GM19351 (cell line): ENCODE measurements at regions not wholly inside any gene's neighbourhood (a gene's known extent, or its start where the extent isn't known, plus 50 kb on each side); places are given as distances from the start of the nearest gene placed in this dataset.

Experiments used
- ATAC-seq: cut with Tn5 transposase; IDR thresholded peaks from one replicate; pipeline ENCODE4 v1.9.1; 2021; ENCODE audit warnings: mild to moderate bottlenecking, moderate library complexity; ENCODE audit not compliant: unreplicated experiment

DNA sequence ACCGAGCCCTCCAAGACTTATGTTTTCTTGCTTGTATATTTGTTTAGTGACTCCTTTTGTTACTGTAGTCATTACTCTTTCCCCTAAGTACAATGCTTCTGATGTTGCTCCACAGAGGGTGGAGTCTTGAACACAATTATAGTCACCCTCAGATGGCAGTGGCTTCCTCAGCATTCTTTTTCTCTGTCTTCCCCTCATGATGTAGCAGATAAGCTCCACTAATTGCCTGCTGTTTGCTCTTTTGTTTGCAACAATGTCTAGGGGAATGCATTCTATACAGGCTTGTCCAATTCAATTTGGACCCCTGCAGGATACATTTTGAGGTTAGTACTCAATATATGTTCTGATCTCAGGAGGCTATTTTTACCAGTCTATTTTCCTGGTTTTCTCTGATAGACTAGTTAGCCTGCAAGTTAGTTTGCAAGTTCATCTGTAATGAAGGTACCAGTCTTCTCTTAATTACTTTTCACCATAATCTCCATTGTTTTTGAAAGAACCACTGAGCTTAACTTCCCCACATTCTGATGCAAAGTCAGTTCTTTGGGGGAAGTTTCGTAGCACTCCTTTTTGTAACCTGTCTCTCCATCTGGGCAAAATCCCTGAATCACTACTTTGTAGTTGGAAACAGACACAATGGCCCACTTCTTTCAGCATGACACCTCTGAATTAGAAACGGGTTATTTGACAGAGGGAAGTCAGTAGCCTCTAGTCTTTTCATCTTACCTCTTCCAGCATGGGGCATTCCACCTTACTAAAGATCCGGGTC lies 1509.2 kb downstream of the CDH11 start:
- ATAC-seq = no peak

DNA sequence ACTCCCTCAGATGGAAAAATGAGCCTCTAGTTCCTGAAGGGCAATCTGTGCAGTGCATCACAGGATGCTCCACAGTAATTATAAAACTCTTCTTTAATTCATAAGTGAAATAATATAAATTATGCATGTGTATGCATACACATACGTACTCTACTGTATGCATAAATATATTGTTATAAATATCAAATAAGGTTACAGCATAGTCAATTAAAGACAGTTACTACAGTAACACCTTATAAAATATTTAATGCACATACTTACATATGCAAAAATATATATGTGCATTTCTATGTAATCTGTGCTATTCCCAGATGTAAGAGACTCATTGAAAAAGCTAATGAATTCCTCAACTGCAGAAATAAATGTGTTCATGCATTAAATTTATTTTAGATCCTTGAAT lies 1515.1 kb downstream of the CDH11 start:
- no peak for ATAC-seq

DNA sequence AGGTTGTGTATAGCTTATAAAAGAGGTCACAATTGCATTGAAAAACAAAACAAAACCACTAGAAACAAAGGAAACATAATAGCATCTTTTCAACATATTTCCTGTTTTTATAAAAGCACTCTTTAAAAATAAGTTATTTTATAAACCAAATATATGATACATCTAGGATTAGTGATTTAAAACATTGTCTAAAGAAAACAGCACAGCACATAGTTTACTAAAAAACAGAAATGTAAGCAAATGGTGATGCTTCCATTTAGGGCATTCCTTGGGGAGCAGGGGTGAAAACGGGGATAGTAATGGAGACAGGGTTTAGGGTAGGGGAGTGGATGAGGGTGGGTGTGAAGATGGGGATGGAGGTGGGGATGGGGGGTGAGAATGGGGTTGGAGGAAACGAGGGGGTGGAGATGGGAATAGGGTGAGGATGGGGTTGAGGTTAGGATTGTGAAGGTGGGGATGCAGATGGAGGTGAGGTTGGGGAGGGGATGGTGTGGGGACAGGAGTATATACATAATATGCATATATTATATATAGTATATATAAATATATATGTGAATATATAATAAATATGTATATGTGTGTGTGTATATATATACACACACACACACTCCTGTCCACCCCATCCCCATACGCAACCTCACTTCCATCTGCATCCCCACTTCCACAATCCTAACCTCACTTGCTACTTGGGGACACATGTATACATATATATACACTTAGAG lies 1519.5 kb downstream of the CDH11 start:
- ATAC-seq = no peak

DNA sequence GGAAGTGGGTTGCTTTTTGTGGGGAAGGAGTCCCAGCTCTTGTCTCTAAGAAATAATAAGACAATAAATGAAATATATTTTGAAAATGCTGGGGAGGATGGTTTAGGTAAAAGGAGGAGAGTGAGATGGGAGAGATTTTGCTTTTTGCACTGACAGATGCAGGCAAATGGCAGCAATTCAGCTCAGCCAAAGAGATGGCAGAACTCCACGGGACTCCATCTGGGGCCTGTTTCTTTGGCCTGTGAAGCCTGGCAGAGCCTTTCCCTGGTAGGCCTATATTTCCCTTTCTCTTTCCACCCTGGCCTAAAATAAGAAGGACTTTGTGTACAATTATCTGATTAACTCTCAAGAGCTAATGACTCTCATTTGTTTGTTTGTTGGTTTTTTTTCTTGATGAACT lies 1525.1 kb downstream of the CDH11 start:
- ATAC-seq = no peak

DNA sequence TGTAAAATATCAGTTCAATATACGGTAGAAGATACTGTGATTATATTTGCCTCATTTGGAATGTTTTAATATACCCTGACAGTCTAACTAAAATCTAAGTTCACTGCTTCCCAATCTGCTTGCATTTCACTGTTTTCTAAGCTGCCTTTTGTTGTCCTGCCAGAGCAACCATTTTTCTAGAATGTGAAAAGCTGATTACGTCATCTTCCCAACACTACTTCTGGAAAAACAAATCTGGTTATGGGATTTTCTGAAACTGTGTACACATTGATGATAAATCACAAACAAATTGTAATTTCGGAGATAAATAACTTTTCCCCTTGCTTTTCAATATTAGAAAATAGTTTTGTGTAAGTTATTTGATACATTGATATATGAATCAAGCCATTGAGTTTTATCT lies 1529.0 kb downstream of the CDH11 start:
- no peak for ATAC-seq

DNA sequence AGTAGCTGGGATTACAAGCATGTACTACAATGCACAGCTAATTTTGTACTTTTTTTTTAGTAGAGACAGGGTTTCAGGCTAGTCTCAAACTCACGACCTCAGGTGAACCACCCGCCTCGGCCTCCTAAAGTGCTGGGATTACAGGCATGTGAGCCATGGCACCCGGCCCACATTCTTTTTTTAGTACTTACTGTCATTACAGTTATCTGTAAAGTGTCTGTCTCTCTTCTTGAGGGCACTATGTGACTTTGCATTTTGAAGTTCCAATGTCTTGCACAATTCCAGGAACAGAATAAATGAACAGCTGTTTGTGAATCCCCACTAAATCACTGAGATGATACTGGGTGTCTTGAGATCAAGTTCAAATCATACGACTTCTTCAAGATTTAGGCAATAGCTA lies 1540.3 kb downstream of the CDH11 start:
- no peak for ATAC-seq

DNA sequence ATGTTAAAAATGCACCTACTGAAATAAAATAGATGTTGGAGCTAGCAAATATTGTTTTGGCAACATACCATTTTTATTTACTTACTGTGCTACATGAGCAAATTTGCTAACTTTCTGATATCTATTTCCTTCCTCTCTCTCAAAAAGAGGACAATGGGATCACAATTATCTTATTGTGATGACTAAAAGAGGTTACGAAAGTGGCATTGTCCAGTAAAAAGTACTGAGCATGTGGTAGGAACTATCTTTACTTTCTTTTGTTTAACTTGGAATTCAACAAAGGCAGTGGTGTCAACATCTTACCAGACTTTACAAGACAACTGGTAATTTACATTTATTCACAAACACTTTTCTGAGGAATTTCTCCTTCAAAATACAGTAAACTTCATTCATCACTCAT lies 1542.6 kb upstream of the CDH8 start:
- ATAC-seq = no peak

DNA sequence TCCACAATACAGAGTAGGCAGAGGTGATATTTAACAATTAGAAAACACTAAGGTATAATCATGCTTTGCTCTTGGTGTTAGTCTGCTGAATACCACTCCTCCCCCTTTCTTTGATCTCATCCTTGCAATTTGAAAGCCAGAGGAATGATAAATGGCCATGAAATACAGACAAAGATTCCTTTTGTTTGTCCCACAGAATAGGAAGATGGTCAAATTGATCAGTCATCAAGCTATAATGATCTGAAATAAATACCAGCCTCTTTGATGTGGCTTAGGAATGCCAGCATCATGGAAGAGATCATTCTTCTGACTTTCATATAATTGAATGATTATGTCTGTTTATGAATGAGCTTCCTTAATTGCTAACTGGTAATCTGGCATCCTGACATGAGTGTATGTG lies 1541.7 kb upstream of the CDH8 start:
- no peak for ATAC-seq

DNA sequence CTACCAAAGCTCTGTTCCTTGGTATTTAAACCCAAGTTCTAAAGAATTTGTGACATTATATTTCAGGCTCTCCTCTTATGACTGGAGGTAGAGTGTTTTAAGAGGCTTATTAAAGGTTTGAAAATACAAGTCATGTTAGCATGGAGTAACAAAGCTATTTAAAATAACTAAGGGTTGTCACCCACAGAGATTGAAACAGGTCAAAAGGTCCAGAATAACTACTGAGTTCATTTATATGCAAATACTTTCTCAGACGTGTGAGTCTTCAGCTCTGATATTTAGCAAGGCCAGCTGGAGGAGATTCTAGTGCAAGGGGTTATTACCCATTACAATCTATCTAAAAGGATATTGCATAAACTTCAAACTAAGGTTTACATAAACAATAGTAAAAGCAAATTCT lies 1538.8 kb upstream of the CDH8 start:
- no peak for ATAC-seq

DNA sequence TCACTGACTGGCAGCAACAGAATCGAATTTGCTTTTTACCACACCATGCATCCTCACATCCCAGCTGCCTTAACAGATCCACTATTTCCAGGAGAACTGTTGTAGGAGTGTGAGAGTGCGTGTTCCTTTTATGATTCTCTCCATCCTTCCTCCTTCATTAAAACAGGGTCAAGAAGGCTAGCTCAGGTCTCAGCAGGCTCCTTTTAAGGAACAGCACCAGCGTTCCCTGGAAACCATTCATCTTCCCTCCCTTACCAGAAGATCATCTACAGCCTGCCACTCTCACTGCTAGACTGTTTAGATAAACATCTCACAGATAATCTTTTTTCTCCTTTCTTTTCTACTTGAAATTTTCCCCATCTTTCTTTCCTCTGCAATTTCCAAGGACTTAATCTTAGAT lies 1531.9 kb upstream of the CDH8 start:
- ATAC-seq = no peak

DNA sequence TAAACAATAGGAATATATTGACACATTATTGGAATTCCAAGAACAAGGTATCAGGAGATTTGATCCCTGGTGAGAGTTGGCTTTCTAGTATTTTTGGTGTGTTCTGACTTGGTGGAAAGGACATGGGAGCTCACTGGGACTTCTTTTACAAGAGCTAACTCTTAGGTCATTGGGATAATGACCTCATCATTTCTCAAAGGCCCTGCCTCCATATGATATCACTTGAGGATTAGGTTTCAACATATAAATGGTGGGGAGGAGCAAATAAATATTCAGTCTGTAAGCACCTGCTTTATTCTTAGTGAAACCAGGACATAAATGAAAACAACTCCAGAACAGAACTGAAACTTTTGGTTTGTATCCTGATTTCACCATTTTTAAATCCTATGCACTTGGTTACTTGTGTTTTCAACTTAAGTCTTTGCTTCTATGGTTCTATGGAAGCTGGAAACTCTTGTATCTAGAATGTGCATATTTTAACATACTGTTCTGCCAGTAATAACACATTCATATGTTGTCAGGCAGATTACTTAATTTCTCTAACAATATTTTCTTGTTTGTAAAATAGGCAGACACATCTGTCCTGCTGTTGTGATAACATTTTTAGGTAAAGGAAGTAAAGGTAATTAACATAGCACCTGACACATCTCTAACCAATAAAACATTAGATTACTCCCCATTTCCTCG lies 1527.7 kb upstream of the CDH8 start:
- ATAC-seq = no peak

DNA sequence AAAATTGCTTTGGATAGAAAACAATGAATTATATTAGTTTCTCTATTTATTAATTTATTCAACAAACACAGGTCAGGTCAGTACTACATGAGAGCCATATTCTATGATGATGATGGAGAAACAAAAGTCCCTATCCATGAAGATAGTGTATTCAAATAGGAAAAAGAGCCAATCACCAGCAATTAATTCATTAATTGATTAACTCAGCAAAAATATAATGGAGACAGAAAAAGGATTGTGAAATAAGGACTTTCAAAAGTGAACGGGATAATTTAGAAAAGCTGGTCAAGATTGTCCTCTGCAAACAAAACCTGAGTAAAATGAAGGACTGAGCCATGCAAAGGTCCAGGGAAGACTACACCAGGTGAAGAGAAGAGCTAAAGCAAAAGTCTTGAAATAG lies 1517.7 kb upstream of the CDH8 start:
- no peak for ATAC-seq

DNA sequence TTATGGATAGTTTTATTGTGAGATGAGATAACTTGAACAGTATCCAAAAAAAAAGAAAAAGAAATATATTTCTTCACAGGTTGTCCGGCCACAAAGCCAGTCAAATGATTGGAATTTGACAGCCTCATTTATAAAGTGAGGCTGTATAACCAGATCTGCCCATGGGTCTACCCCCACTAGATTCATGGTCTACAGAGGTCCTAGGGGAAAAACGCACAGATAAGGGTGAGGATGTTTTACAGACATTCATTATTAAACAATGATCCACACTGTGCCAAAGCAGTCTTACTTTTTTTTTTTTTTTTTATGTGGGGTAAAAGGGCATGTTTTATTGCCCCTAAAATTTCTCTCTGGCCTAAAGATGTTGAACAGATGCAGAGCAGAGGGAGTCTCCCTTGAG lies 1503.0 kb upstream of the CDH8 start:
- no peak for ATAC-seq

DNA sequence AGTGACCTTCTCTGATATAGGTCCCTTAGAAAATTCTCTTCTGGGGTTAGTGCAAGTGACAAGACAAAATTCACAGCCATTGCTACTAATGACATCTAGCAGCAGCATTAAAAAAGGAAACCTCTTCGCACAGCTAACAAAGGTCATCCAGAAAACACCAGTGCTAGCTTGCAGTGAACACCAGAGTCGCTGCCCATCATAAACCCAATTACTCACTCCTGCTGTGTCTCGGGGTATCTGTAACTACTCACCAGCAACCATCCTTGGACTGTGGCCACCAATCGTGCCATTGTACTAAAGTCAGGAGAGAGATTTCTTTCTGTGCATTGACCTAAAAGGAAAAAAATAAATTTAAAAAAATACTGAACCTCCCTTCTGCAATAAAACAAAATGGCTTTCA lies 1494.7 kb upstream of the CDH8 start:
- ATAC-seq = no peak

DNA sequence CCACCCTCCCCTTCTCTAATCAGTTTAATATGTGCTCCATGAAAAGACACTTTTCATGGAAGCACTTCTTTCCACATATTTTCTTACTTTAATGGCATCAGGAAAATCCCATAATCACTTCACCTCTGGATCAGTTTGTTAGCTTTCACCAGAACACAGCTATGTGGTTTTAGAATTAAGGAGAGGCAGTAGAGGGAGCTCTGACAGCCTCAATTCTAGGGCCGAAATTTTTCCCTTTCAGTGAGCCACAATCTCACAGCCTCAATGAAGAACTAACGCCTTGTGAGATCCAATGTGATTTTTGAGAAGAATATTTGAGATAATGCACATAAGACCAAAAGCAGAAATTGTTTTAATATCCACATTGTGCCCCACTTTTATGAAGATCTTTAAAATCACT lies 1494.0 kb upstream of the CDH8 start:
- ATAC-seq = no peak

DNA sequence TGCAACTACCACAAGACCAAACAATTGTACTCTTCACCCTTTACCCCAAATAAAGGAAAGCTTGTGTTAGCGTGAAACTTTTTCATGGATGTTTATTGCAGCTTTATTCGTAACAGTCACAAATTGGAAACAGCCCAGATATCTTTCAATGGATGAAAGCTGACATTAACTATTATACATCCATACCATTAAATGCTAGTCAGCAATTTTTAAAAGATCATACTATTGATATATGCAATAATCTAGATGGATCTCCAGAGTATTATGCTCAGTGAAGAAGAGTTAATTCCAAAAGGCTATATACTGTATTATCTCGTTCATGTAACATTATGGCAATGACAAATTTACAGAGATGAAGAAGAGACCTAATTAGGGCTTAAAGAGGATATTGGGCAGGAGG lies 1491.2 kb upstream of the CDH8 start:
- ATAC-seq = no peak

DNA sequence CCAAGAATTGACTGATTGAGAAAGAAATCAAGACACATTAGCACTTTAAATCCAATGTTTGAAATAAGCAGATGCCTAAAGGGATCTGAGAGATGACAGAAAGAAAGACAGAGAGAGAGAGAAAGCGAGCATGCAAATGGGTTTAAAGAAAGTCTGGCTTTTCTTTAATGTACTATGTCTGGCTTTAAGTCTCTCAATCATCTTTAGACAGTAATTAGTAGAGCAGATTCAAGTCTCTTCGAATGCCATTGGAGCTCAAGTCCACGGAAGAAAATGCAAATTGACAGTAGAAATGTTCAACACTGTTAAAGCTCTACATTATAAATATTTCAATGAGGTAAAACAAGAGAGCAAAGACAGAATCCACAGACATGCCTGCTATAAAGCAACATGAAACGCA lies 1480.2 kb upstream of the CDH8 start:
- ATAC-seq = no peak

DNA sequence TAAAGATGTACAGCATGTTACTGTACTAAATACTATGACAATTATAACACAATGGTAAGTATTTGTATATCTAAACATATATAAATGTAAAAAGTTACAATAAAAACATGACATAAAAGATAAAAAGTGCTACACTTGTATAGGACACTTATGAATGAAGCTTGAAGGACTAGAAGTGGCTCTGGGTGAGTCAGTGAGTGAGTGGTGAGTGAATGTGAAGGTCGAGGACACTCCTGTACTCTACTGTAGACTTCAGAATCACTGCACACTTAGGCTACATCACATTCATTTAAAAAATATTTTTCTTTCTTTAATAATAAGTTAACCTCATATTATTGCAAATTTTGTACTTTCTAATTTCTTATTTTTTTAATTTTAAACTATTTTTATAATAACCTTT lies 1476.7 kb upstream of the CDH8 start:
- ATAC-seq = no peak

DNA sequence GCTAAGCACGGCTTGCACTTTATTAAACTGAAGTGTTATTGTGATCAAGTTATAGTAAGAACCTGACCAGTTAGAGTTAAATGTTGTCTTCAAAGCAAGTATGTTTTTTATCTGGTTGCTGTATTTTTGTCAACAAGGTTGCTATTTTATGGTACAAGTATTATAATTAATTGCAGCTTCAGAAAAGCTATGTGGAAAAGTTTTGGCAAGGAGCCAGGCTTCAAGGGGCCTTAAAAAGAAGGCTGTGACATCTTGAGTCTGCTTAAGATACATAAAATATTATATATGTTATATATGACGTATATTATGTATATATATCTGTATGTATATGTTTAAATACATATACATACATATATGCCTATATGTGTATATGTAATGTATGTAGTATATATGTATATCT lies 1461.2 kb upstream of the CDH8 start:
- ATAC-seq = no peak

DNA sequence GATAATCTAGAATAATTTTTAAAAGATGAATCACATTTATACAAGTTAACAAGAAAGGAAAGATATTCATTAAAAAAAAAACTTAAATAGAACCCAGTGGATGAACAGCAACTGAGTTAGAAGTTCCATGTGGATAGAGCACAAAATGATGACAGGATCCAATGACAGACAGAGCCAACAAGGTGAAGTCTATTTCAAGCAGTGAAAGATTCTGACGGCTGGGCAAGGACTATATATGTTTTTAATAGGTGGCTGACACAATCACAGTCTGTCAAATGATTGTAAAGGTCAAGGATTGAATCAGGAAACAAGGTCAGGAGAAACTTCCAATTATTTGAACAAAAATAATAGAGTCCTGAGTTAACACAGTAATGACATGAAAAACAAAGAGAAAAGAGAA lies 1460.0 kb upstream of the CDH8 start:
- ATAC-seq = no peak

DNA sequence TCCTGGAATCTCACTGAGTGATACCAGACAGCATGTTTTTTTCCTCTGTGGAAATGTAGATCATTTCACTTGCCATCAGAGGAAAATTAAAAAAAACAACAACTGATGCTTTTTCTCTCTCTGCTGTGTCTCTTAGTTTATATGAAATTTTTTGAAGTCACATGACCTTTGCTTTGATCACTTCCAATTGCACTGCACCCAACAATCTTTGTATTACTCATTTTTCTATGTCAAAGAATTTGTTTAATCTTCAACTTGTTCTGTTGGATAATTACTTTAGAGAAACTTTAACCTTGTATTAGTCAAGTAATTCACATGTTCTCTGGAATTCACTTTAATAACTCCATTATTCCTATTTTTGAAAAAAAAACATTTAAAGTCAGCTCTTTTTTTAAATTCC lies 1452.7 kb upstream of the CDH8 start:
- no peak for ATAC-seq

DNA sequence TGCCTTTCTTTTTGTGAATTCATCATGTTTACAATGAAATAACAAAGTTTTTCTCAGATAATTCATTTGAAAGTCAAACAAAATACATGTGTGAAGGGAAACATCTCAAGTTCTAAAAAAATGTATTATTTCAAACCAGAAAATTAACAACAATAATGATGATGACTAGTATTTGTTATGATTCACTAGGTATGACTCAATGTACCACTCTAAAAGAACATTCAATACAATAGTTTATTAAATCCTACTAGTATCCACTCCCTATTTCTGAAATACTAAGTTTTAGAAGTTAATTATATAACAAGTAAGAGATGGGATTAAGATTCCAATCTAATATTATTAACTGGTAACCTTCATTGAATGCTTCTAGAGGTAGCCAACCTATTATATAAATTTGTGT lies 1444.8 kb upstream of the CDH8 start:
- ATAC-seq = no peak
